ENCODE measurements at regions not wholly inside any gene's neighbourhood (a gene's known extent, or its start where the extent isn't known, plus 50 kb on each side); places are given as distances from the start of the nearest gene placed in this dataset.
"Not testable (repeated sequence)": the region's sequence is repeated elsewhere in the genome, so short reads cannot be mapped to it uniquely, and the experiment has no call there.

GRCh38 chr2:45112750-45113149, 103.5 kb upstream of the SIX2 start:
- no peak for DNase-seq
- no peaks in the 10 kb centered on the region for H3K4me1 Mint-ChIP-seq
- ChIA-PET CTCF (no interaction called here), POLR2A (no interaction called here)
- H3K27me3 Mint-ChIP-seq = peaks cover 4% of the 10 kb centered on the region
- no peaks in the 10 kb centered on the region for H3K9me3 Mint-ChIP-seq
- no peak overlapping the region for H3K4me3 Mint-ChIP-seq
- no peak overlapping the region for H3K27ac Mint-ChIP-seq
- no peaks in the 10 kb centered on the region for H3K36me3 Mint-ChIP-seq (ENCODE audit: low read depth)

GRCh38 chr2:45105050-45105582, 95.9 kb upstream of the SIX2 start:
- H3K27me3 Mint-ChIP-seq = peaks cover 20% of the 10 kb centered on the region
- CTCF ChIA-PET = no interaction called here
- POLR2A ChIA-PET = no interaction called here
- no peak overlapping the region for H3K4me3 Mint-ChIP-seq
- no peaks in the 10 kb centered on the region for H3K36me3 Mint-ChIP-seq (ENCODE audit: low read depth)
- H3K4me1 Mint-ChIP-seq = no peaks in the 10 kb centered on the region
- no peaks in the 10 kb centered on the region for H3K9me3 Mint-ChIP-seq
- no peak overlapping the region for H3K27ac Mint-ChIP-seq
- DNase-seq = no peak

GRCh38 chr2:45104429-45104828, 95.2 kb upstream of the SIX2 start:
- peaks cover 23% of the 10 kb centered on the region for H3K27me3 Mint-ChIP-seq
- POLR2A ChIA-PET = no interaction called here
- H3K27ac Mint-ChIP-seq = no peak overlapping the region
- H3K36me3 Mint-ChIP-seq (ENCODE audit: low read depth) = no peaks in the 10 kb centered on the region
- no peak overlapping the region for H3K4me3 Mint-ChIP-seq
- no peaks in the 10 kb centered on the region for H3K9me3 Mint-ChIP-seq
- DNase-seq = no peak
- CTCF ChIA-PET = no interaction called here
- H3K4me1 Mint-ChIP-seq = no peaks in the 10 kb centered on the region

- Mint-ChIP-seq H3K4me1 (no peaks in the 10 kb centered on the region), H3K27me3 (peaks cover 27% of the 10 kb centered on the region), H3K9me3 (no peaks in the 10 kb centered on the region), H3K36me3 (ENCODE audit: low read depth) (no peaks in the 10 kb centered on the region), H3K27ac (no peak overlapping the region), H3K4me3 (no peak overlapping the region)
- ChIA-PET CTCF (no interaction called here), POLR2A (no interaction called here)
- no peak for DNase-seq
These were observed 94.4 kb upstream of the SIX2 start for GRCh38 chr2:45103351-45104345.

- POLR2A ChIA-PET = no interaction called here
- Mint-ChIP-seq H3K36me3 (ENCODE audit: low read depth) (no peaks in the 10 kb centered on the region), H3K27ac (no peak overlapping the region), H3K9me3 (no peaks in the 10 kb centered on the region), H3K27me3 (peaks cover 27% of the 10 kb centered on the region), H3K4me3 (no peak overlapping the region), H3K4me1 (no peaks in the 10 kb centered on the region)
- no peak for DNase-seq
- CTCF ChIA-PET = no interaction called here
These were observed 93.4 kb upstream of the SIX2 start for GRCh38 chr2:45102579-45103117.

GRCh38 chr2:45102141-45102540, 92.9 kb upstream of the SIX2 start:
- ChIA-PET CTCF (no interaction called here), POLR2A (no interaction called here)
- Mint-ChIP-seq H3K27me3 (peaks cover 28% of the 10 kb centered on the region), H3K4me3 (no peak overlapping the region), H3K9me3 (no peaks in the 10 kb centered on the region), H3K36me3 (ENCODE audit: low read depth) (no peaks in the 10 kb centered on the region), H3K4me1 (no peaks in the 10 kb centered on the region), H3K27ac (no peak overlapping the region)
- DNase-seq = no peak

GRCh38 chr2:45096996-45097395, 87.7 kb upstream of the SIX2 start:
- H3K27ac Mint-ChIP-seq = no peak overlapping the region
- DNase-seq = no peak
- no peak overlapping the region for H3K4me3 Mint-ChIP-seq
- ChIA-PET POLR2A (no interaction called here), CTCF (no interaction called here)
- peaks cover 30% of the 10 kb centered on the region for H3K27me3 Mint-ChIP-seq
- H3K36me3 Mint-ChIP-seq (ENCODE audit: low read depth) = no peaks in the 10 kb centered on the region
- no peaks in the 10 kb centered on the region for H3K4me1 Mint-ChIP-seq
- no peaks in the 10 kb centered on the region for H3K9me3 Mint-ChIP-seq

GRCh38 chr2:45096038-45096437, 86.8 kb upstream of the SIX2 start:
- CTCF ChIA-PET, H3K4me1 Mint-ChIP-seq: not testable (repeated sequence)
- peaks cover 30% of the 10 kb centered on the region for H3K27me3 Mint-ChIP-seq

GRCh38 chr2:45093663-45094062, 84.4 kb upstream of the SIX2 start:
- Mint-ChIP-seq H3K27ac (no peak overlapping the region), H3K36me3 (ENCODE audit: low read depth) (no peaks in the 10 kb centered on the region), H3K27me3 (peaks cover 23% of the 10 kb centered on the region), H3K4me1 (no peaks in the 10 kb centered on the region), H3K4me3 (no peak overlapping the region), H3K9me3 (no peaks in the 10 kb centered on the region)
- POLR2A ChIA-PET = no interaction called here
- CTCF ChIA-PET = no interaction called here
- no peak for DNase-seq

More at GRCh38 chr2:45096038-45096437, 86.8 kb upstream of the SIX2 start:
- H3K27ac Mint-ChIP-seq; POLR2A ChIA-PET; DNase-seq; H3K9me3 Mint-ChIP-seq; H3K36me3 Mint-ChIP-seq (ENCODE audit: low read depth); H3K4me3 Mint-ChIP-seq: not testable (repeated sequence)

GRCh38 chr2:45093181-45093580, 83.9 kb upstream of the SIX2 start:
- Mint-ChIP-seq H3K27me3 (peaks cover 22% of the 10 kb centered on the region), H3K4me3 (no peak overlapping the region), H3K36me3 (ENCODE audit: low read depth) (no peaks in the 10 kb centered on the region), H3K4me1 (no peaks in the 10 kb centered on the region), H3K27ac (no peak overlapping the region), H3K9me3 (no peaks in the 10 kb centered on the region)
- ChIA-PET CTCF (no interaction called here), POLR2A (no interaction called here)
- no peak for DNase-seq

- no peaks in the 10 kb centered on the region for H3K4me1 Mint-ChIP-seq
- no peak for DNase-seq
- H3K9me3 Mint-ChIP-seq = no peaks in the 10 kb centered on the region
- peaks cover 13% of the 10 kb centered on the region for H3K27me3 Mint-ChIP-seq
- no peaks in the 10 kb centered on the region for H3K36me3 Mint-ChIP-seq (ENCODE audit: low read depth)
- ChIA-PET POLR2A (no interaction called here), CTCF (no interaction called here)
- no peak overlapping the region for H3K27ac Mint-ChIP-seq
- H3K4me3 Mint-ChIP-seq = no peak overlapping the region
These were observed 80.5 kb upstream of the SIX2 start for GRCh38 chr2:45089554-45090261.

- H3K36me3 Mint-ChIP-seq (ENCODE audit: low read depth) = no peaks in the 10 kb centered on the region
- peaks cover 6% of the 10 kb centered on the region for H3K27me3 Mint-ChIP-seq
- ChIA-PET POLR2A (no interaction called here), CTCF (no interaction called here)
- H3K9me3 Mint-ChIP-seq = no peaks in the 10 kb centered on the region
- H3K4me3 Mint-ChIP-seq = no peak overlapping the region
- no peak overlapping the region for H3K27ac Mint-ChIP-seq
- H3K4me1 Mint-ChIP-seq = no peaks in the 10 kb centered on the region
- no peak for DNase-seq
These were observed 76.2 kb upstream of the SIX2 start for GRCh38 chr2:45085487-45085886.

- ChIA-PET POLR2A (no interaction called here), CTCF (no interaction called here)
- no peaks in the 10 kb centered on the region for H3K36me3 Mint-ChIP-seq (ENCODE audit: low read depth)
- H3K27me3 Mint-ChIP-seq = peaks cover 5% of the 10 kb centered on the region
- H3K4me3 Mint-ChIP-seq = no peak overlapping the region
- no peaks in the 10 kb centered on the region for H3K9me3 Mint-ChIP-seq
- no peak for DNase-seq
- no peak overlapping the region for H3K27ac Mint-ChIP-seq
- no peaks in the 10 kb centered on the region for H3K4me1 Mint-ChIP-seq
These were observed 75.2 kb upstream of the SIX2 start for GRCh38 chr2:45084361-45085020.
